ENCODE measurements at regions not wholly inside any gene's neighbourhood (a gene's known extent, or its start where the extent isn't known, plus 50 kb on each side); places are given as distances from the start of the nearest gene placed in this dataset.

DNA sequence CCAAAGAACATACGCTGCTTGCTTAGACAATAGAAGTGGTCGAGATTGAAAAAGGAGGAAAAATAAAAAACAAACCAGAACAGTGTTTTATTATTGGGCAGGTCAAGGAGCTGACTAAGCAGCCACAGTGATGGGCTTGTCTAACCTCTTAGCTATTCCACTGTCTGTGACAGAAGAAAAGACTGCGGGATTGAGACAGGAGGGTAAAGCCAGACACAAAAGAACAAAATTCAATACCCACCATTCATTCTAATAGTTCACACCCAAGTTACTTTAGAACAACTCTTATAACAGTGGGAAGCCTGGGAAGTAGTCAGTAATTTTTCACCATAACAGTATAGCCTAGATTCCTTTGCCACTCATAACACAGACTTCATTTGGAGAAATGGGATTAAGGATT lies 435.4 kb downstream of the MFSD1 start:
- no peaks in the 10 kb centered on the region for H3K36me3 ChIP-seq (ENCODE audit: control insufficient read depth, insufficient read depth, low read length, severe bottlenecking)
- no peak for DNase-seq (ENCODE audit: low read depth)
- H3K9me3 ChIP-seq (ENCODE audit: control insufficient read depth, low read length): no peaks in the 10 kb centered on the region
- H3K27me3 ChIP-seq (replicated peaks; ENCODE audit: control insufficient read depth, insufficient read depth, low read length): no peaks in the 10 kb centered on the region
- no peak overlapping the region for H3K9ac ChIP-seq (ENCODE audit: low read length)
- peaks cover 29% of the 10 kb centered on the region for H3K4me1 ChIP-seq (ENCODE audit: control insufficient read depth, insufficient read depth, low read length)
- H3K4me3 ChIP-seq (ENCODE audit: low read length): no peak overlapping the region

- H3K4me1 ChIP-seq (ENCODE audit: control insufficient read depth, insufficient read depth, low read length): peaks cover 29% of the 10 kb centered on the region
- no peaks in the 10 kb centered on the region for H3K27me3 ChIP-seq (replicated peaks; ENCODE audit: control insufficient read depth, insufficient read depth, low read length)
- no peak overlapping the region for H3K9ac ChIP-seq (ENCODE audit: low read length)
- DNase-seq (ENCODE audit: low read depth): peak; percentile 18
- H3K9me3 ChIP-seq (ENCODE audit: control insufficient read depth, low read length): no peaks in the 10 kb centered on the region
- H3K4me3 ChIP-seq (ENCODE audit: low read length): no peak overlapping the region
- H3K36me3 ChIP-seq (ENCODE audit: control insufficient read depth, insufficient read depth, low read length, severe bottlenecking): no peaks in the 10 kb centered on the region
Measured at GRCh38 chr3:159238646-159239045, 436.8 kb downstream of the MFSD1 start.

GRCh38 chr3:159239059-159239458 lies 437.2 kb downstream of the MFSD1 start:
- Histone ChIP-seq H3K4me3 (ENCODE audit: low read length) (no peak overlapping the region), H3K9ac (ENCODE audit: low read length) (no peak overlapping the region), H3K27me3 (replicated peaks; ENCODE audit: control insufficient read depth, insufficient read depth, low read length) (no peaks in the 10 kb centered on the region), H3K4me1 (ENCODE audit: control insufficient read depth, insufficient read depth, low read length) (peaks cover 29% of the 10 kb centered on the region), H3K9me3 (ENCODE audit: control insufficient read depth, low read length) (no peaks in the 10 kb centered on the region), H3K36me3 (ENCODE audit: control insufficient read depth, insufficient read depth, low read length, severe bottlenecking) (no peaks in the 10 kb centered on the region)
- peak; percentile 79 for DNase-seq (ENCODE audit: low read depth)

DNA sequence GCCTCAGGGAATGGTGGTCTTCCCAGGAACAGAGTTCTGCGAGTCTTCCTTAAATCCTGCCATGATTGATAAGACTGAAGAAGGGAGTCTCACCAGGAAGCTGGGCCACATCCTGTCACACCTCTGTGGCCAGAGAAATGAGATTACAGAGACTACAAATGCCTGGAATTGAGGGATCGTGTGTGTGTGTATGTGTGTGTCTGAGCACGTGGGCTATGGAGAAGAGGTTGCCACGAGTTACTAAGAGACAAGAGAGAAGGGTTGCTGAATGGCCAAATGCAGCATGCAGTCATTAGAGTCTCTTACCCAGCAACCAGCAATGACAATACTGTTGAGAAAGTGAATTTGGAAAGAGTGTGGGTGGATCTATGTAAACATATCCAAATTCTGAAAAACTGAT lies 443.1 kb downstream of the MFSD1 start:
- Histone ChIP-seq H3K9me3 (ENCODE audit: control insufficient read depth, low read length) (no peaks in the 10 kb centered on the region), H3K4me1 (ENCODE audit: control insufficient read depth, insufficient read depth, low read length) (no peaks in the 10 kb centered on the region), H3K27me3 (replicated peaks; ENCODE audit: control insufficient read depth, insufficient read depth, low read length) (no peaks in the 10 kb centered on the region), H3K36me3 (ENCODE audit: control insufficient read depth, insufficient read depth, low read length, severe bottlenecking) (no peaks in the 10 kb centered on the region), H3K4me3 (ENCODE audit: low read length) (no peak overlapping the region), H3K9ac (ENCODE audit: low read length) (no peak overlapping the region)
- no peak for DNase-seq (ENCODE audit: low read depth)

DNA sequence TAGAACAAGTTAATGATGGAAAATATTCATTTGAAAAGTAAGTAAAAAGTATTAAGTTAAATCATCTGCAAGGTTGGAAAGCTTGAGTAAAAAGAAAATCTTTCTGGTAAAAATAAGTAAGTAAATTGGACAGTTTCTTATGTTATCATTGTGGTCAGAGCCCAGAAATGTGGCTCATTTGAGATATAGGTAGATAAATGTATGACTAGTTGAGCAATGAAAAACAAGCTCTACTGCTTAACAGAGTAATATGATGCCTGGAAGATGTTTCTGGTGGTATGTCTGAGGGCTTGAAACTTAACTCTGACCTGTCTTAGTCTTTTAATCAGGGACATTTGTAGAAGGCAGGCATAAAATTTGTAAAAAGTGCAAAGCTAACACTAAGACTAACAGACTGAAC lies 444.0 kb downstream of the MFSD1 start:
- peak; percentile 30 for DNase-seq (ENCODE audit: low read depth)
- Histone ChIP-seq H3K36me3 (ENCODE audit: control insufficient read depth, insufficient read depth, low read length, severe bottlenecking) (no peaks in the 10 kb centered on the region), H3K9ac (ENCODE audit: low read length) (no peak overlapping the region), H3K4me1 (ENCODE audit: control insufficient read depth, insufficient read depth, low read length) (no peaks in the 10 kb centered on the region), H3K4me3 (ENCODE audit: low read length) (no peak overlapping the region), H3K9me3 (ENCODE audit: control insufficient read depth, low read length) (no peaks in the 10 kb centered on the region), H3K27me3 (replicated peaks; ENCODE audit: control insufficient read depth, insufficient read depth, low read length) (no peaks in the 10 kb centered on the region)

- H3K4me3 ChIP-seq (ENCODE audit: low read length): no peak overlapping the region
- no peaks in the 10 kb centered on the region for H3K4me1 ChIP-seq (ENCODE audit: control insufficient read depth, insufficient read depth, low read length)
Measured at GRCh38 chr3:159246385-159246784, 444.5 kb downstream of the MFSD1 start.

GRCh38 chr3:159249472-159250174 lies 447.8 kb downstream of the MFSD1 start:
- peaks cover 4% of the 10 kb centered on the region for H3K4me1 ChIP-seq (ENCODE audit: control insufficient read depth, insufficient read depth, low read length)
- no peaks in the 10 kb centered on the region for H3K9me3 ChIP-seq (ENCODE audit: control insufficient read depth, low read length)
- no peak for DNase-seq (ENCODE audit: low read depth)
- no peaks in the 10 kb centered on the region for H3K27me3 ChIP-seq (replicated peaks; ENCODE audit: control insufficient read depth, insufficient read depth, low read length)
- no peak overlapping the region for H3K9ac ChIP-seq (ENCODE audit: low read length)
- no peak overlapping the region for H3K4me3 ChIP-seq (ENCODE audit: low read length)
- H3K36me3 ChIP-seq (ENCODE audit: control insufficient read depth, insufficient read depth, low read length, severe bottlenecking): no peaks in the 10 kb centered on the region

More at GRCh38 chr3:159246385-159246784, 444.5 kb downstream of the MFSD1 start:
- H3K27me3 ChIP-seq (replicated peaks; ENCODE audit: control insufficient read depth, insufficient read depth, low read length): no peaks in the 10 kb centered on the region
- H3K9me3 ChIP-seq (ENCODE audit: control insufficient read depth, low read length): no peaks in the 10 kb centered on the region
- H3K9ac ChIP-seq (ENCODE audit: low read length): no peak overlapping the region
- H3K36me3 ChIP-seq (ENCODE audit: control insufficient read depth, insufficient read depth, low read length, severe bottlenecking): no peaks in the 10 kb centered on the region
- no peak for DNase-seq (ENCODE audit: low read depth)

GRCh38 chr3:159250961-159251360 lies 449.1 kb downstream of the MFSD1 start:
- Histone ChIP-seq H3K27me3 (replicated peaks; ENCODE audit: control insufficient read depth, insufficient read depth, low read length) (no peaks in the 10 kb centered on the region), H3K9ac (ENCODE audit: low read length) (no peak overlapping the region), H3K36me3 (ENCODE audit: control insufficient read depth, insufficient read depth, low read length, severe bottlenecking) (no peaks in the 10 kb centered on the region), H3K4me3 (ENCODE audit: low read length) (no peak overlapping the region), H3K9me3 (ENCODE audit: control insufficient read depth, low read length) (no peaks in the 10 kb centered on the region), H3K4me1 (ENCODE audit: control insufficient read depth, insufficient read depth, low read length) (peaks cover 4% of the 10 kb centered on the region)
- no peak for DNase-seq (ENCODE audit: low read depth)

- Histone ChIP-seq H3K36me3 (ENCODE audit: control insufficient read depth, insufficient read depth, low read length, severe bottlenecking) (no peaks in the 10 kb centered on the region), H3K9ac (ENCODE audit: low read length) (no peak overlapping the region), H3K27me3 (replicated peaks; ENCODE audit: control insufficient read depth, insufficient read depth, low read length) (no peaks in the 10 kb centered on the region), H3K4me1 (ENCODE audit: control insufficient read depth, insufficient read depth, low read length) (peaks cover 4% of the 10 kb centered on the region), H3K9me3 (ENCODE audit: control insufficient read depth, low read length) (no peaks in the 10 kb centered on the region), H3K4me3 (ENCODE audit: low read length) (no peak overlapping the region)
- peak; percentile 71 for DNase-seq (ENCODE audit: low read depth)
Measured at GRCh38 chr3:159252274-159252673, 450.4 kb downstream of the MFSD1 start.

DNA sequence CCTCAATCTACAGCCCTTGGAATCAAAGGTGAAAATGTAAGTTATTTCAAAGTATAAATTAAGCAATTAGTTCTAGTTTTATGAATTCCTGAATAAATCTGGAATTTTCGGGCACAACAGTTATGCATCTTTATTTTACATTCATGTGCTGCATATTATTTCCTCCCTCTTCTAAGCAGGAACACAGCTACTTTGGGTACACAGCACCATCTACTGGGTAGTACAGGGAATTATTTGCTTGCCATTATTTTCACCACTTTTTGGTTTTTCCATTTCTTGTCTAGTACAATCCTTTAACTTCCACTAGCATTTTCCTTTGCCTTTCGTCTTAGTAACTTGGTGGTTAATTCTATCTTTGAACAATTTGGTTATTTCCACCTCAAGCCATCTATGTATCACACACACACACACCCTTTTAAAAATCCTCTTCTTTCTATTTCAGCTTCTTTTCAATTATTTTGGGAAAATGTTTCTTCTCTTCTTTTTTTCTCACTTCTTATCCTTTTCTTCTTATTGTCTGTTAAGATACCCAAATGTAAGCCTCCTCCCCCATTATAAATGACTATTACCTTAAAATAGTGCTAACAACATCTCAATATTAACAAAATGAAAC lies 451.0 kb downstream of the MFSD1 start:
- Histone ChIP-seq H3K4me1 (ENCODE audit: control insufficient read depth, insufficient read depth, low read length) (peaks cover 4% of the 10 kb centered on the region), H3K4me3 (ENCODE audit: low read length) (no peak overlapping the region), H3K9me3 (ENCODE audit: control insufficient read depth, low read length) (no peaks in the 10 kb centered on the region), H3K9ac (ENCODE audit: low read length) (no peak overlapping the region), H3K36me3 (ENCODE audit: control insufficient read depth, insufficient read depth, low read length, severe bottlenecking) (no peaks in the 10 kb centered on the region), H3K27me3 (replicated peaks; ENCODE audit: control insufficient read depth, insufficient read depth, low read length) (no peaks in the 10 kb centered on the region)
- DNase-seq (ENCODE audit: low read depth): peak; percentile 73

GRCh38 chr3:159253860-159254259 lies 452.0 kb downstream of the MFSD1 start:
- Histone ChIP-seq H3K36me3 (ENCODE audit: control insufficient read depth, insufficient read depth, low read length, severe bottlenecking) (no peaks in the 10 kb centered on the region), H3K27me3 (replicated peaks; ENCODE audit: control insufficient read depth, insufficient read depth, low read length) (no peaks in the 10 kb centered on the region), H3K4me1 (ENCODE audit: control insufficient read depth, insufficient read depth, low read length) (peaks cover 4% of the 10 kb centered on the region), H3K9ac (ENCODE audit: low read length) (no peak overlapping the region), H3K9me3 (ENCODE audit: control insufficient read depth, low read length) (no peaks in the 10 kb centered on the region), H3K4me3 (ENCODE audit: low read length) (no peak overlapping the region)
- no peak for DNase-seq (ENCODE audit: low read depth)

DNA sequence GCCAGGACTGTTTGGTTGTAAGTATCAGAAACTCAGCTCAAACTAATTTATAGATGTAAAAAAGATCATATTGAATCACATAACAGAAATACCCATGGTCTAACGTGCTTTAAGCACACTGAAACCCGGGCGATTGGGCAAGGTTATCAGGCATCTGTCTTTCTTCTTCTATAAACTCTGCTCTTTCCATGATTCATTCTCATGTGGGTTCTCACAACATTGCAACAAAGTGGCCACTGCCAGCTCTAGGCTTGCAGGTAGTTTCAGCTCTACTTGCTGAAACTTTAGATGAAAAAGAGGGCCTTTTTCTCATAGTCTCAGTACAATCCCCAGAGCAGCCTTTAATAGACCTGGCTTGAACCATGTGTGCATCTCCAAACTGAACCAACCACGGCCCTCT lies 456.1 kb downstream of the MFSD1 start:
- Histone ChIP-seq H3K9me3 (ENCODE audit: control insufficient read depth, low read length) (no peaks in the 10 kb centered on the region), H3K27me3 (replicated peaks; ENCODE audit: control insufficient read depth, insufficient read depth, low read length) (no peaks in the 10 kb centered on the region), H3K4me1 (ENCODE audit: control insufficient read depth, insufficient read depth, low read length) (no peaks in the 10 kb centered on the region), H3K9ac (ENCODE audit: low read length) (no peak overlapping the region), H3K36me3 (ENCODE audit: control insufficient read depth, insufficient read depth, low read length, severe bottlenecking) (no peaks in the 10 kb centered on the region), H3K4me3 (ENCODE audit: low read length) (no peak overlapping the region)
- DNase-seq (ENCODE audit: low read depth): no peak

All from adipocyte (in vitro differentiated cells).